CD4-positive, alpha-beta T cell (primary cell): ENCODE measurements at regions not wholly inside any gene's neighbourhood (a gene's known extent, or its start where the extent isn't known, plus 50 kb on each side); places are given as distances from the start of the nearest gene placed in this dataset.

Experiments used
- ATAC-seq: fragments of 200-7000 bp; cut with Tn5 transposase; one replicate; pipeline ENCODE4 v1.10.0; 2022; ENCODE audit warnings: mild to moderate bottlenecking; ENCODE audit not compliant: poor library complexity
- CTCF ChIA-PET: fragments of 350-600 bp; sonication (Branson Sonifier 250); formaldehyde crosslinking; loops from one replicate; lab custom pipeline; 2021; ENCODE audit warnings: antibody characterized with exemption, inconsistent platforms; lab: Charles Lee
- POLR2A ChIA-PET: fragments of 350-600 bp; sonication (Branson Sonifier 250); formaldehyde crosslinking; loops from one replicate; lab custom pipeline; 2021; ENCODE audit warnings: antibody characterized with exemption, inconsistent platforms; lab: Charles Lee
- DNase-seq, 14 experiments: peaks; one replicate each; pipeline ENCODE4 v3.0.0-alpha.2; 2013 to 2020; ENCODE audit warnings: mixed read lengths in 2 of 14
- H3K27ac ChIP-seq, 2 donors: one replicate each; pipeline versions ENCODE4 v1.5.1 to v1.7.0; 2013; ENCODE audit warnings: low read length in 2 of 2, low read depth in 1 of 2, mild to moderate bottlenecking in 1 of 2
- H3K27me3 ChIP-seq, 2 experiments: 1 replicate in 1 of 2; 2 replicates in 1 of 2; pipeline versions ENCODE4 v1.6.1 to v1.7.0; 2013; ENCODE audit warnings: low read length in 2 of 2, control low read depth in 1 of 2, mild to moderate bottlenecking in 1 of 2, moderate library complexity in 1 of 2; ENCODE audit not compliant: insufficient read depth in 2 of 2, control insufficient read depth in 1 of 2
- H3K36me3 ChIP-seq: one replicate; pipeline ENCODE4 v1.6.1; 2013; ENCODE audit warnings: low read length, control low read depth; ENCODE audit not compliant: insufficient read depth
- H3K4me1 ChIP-seq: one replicate; pipeline ENCODE4 v1.6.1; 2013; ENCODE audit warnings: low read length, control low read depth; ENCODE audit not compliant: insufficient read depth
- H3K4me3 ChIP-seq: one replicate; pipeline ENCODE4 v1.5.1; 2013; ENCODE audit warnings: mild to moderate bottlenecking, low read length, moderate library complexity
- H3K9me3 ChIP-seq, 2 experiments: 1 replicate in 1 of 2; 2 replicates in 1 of 2; pipeline versions ENCODE4 v1.6.1 to v1.7.0; 2013; ENCODE audit warnings: low read length in 2 of 2, mild to moderate bottlenecking in 2 of 2, control low read depth in 1 of 2, moderate library complexity in 1 of 2; ENCODE audit not compliant: control insufficient read depth in 1 of 2, insufficient read depth in 1 of 2
- H3K27ac Mint-ChIP-seq: one replicate; pipeline ENCODE4 v1.8.0; 2020; ENCODE audit warnings: mixed read lengths
- H3K27me3 Mint-ChIP-seq: one replicate; pipeline ENCODE4 v1.8.0; 2021; ENCODE audit warnings: mixed read lengths
- H3K36me3 Mint-ChIP-seq: one replicate; pipeline ENCODE4 v1.8.0; 2021; ENCODE audit warnings: low read depth, mixed read lengths
- H3K4me1 Mint-ChIP-seq: one replicate; pipeline ENCODE4 v1.8.0; 2021; ENCODE audit warnings: low read depth, mixed read lengths
- H3K4me3 Mint-ChIP-seq: one replicate; pipeline ENCODE4 v1.8.0; 2020; ENCODE audit warnings: mild to moderate bottlenecking, mixed read lengths
- H3K9me3 Mint-ChIP-seq: one replicate; pipeline ENCODE4 v1.8.0; 2020; ENCODE audit warnings: mixed read lengths
- intact Hi-C, 2 experiments: fragments of 100-400 bp; cut with DNase I in 1 of 2; cut with micrococcal nuclease in 1 of 2; formaldehyde crosslinking; loops; one replicate each; pipeline versions ENCODE4 v1.15.1 to v1.9.0; 2023 to 2025; cut with DNase I, micrococcal nuclease
- TF ChIP-seq, protein P1 (sequence below): fragments of 200-600 bp; IDR thresholded peaks from one replicate; pipeline ENCODE4 v1.8.0; 2022; ENCODE audit warnings: antibody characterized with exemption, mild to moderate bottlenecking

DNA sequence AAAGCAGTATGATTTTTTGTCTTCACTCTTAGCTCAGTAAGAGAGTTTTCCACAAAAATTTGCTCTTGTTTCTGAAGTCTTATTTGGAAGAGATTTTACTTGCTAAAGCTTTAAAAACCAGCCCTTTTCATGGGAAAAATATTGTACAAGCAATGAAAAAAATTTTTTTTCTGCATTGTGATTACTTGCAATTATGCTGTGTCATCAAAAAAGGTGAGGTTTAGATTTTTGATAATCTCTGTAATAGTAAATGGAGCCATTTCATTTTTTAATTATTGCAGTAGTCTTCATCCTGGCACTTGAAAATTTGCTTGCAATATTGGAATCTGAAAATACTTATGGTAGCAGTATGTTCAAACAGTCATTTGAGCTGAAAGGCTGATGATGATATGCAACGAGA lies 447.4 kb downstream of the SH2D4B start:
- Histone ChIP-seq H3K9me3 (no peaks in the 10 kb centered on the region), H3K27me3 (no peaks in the 10 kb centered on the region), H3K4me3 (no peak overlapping the region), H3K4me1 (no peaks in the 10 kb centered on the region), H3K27ac (no peak overlapping the region), H3K36me3 (no peaks in the 10 kb centered on the region)
- no peak for DNase-seq
- ChIA-PET CTCF (no interaction called here), POLR2A (no interaction called here)
- TF ChIP-seq, protein P1, sequence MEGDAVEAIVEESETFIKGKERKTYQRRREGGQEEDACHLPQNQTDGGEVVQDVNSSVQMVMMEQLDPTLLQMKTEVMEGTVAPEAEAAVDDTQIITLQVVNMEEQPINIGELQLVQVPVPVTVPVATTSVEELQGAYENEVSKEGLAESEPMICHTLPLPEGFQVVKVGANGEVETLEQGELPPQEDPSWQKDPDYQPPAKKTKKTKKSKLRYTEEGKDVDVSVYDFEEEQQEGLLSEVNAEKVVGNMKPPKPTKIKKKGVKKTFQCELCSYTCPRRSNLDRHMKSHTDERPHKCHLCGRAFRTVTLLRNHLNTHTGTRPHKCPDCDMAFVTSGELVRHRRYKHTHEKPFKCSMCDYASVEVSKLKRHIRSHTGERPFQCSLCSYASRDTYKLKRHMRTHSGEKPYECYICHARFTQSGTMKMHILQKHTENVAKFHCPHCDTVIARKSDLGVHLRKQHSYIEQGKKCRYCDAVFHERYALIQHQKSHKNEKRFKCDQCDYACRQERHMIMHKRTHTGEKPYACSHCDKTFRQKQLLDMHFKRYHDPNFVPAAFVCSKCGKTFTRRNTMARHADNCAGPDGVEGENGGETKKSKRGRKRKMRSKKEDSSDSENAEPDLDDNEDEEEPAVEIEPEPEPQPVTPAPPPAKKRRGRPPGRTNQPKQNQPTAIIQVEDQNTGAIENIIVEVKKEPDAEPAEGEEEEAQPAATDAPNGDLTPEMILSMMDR, result no peak
- intact Hi-C loops, result no loop called here
- Mint-ChIP-seq H3K9me3 (no peaks in the 10 kb centered on the region), H3K27ac (no peak overlapping the region), H3K4me1 (no peaks in the 10 kb centered on the region), H3K36me3 (no peaks in the 10 kb centered on the region), H3K4me3 (no peak overlapping the region), H3K27me3 (no peaks in the 10 kb centered on the region)
- ATAC-seq, result no peak

DNA sequence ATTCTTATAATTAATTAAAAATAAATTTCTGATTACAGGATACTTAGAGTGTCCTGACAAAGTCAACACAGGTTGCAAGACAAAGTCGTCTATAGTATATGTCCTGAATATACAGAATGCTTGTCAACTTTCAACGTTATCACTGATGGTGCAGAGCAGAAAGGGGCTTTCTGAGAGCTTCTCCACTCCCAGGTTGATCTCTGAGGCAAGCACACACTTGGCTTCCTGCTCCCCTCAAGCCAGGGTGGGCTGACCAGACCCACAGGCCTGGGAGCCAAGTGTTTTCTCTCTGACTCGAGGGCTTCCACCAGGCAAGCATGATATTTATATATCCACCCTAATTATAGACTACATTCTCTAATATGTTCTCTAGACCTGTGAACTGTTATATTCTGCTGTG lies 448.9 kb downstream of the SH2D4B start:
- Mint-ChIP-seq H3K36me3 (no peaks in the 10 kb centered on the region), H3K27ac (no peak overlapping the region)

DNA sequence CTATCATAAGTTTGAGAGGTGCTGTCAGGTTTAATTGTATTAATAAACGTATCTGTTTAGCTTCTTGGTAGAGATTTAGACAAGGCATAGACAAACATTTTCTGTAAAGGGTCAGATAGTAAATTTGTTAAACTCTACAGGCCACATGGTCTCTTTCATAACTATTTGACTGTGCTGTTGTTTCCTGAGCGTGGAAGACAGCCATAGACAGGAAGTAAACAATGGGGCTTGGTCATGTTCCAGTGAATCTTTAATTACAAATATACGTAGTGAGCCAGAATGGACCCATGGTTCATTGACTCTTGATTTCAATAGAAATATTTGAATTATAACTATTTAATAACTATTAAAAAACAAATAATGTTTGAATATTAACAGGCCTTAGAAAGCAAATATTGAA lies 451.1 kb downstream of the SH2D4B start:
- Histone ChIP-seq H3K4me1 (no peaks in the 10 kb centered on the region), H3K27ac (no peak overlapping the region), H3K27me3 (no peaks in the 10 kb centered on the region), H3K4me3 (no peak overlapping the region), H3K9me3 (no peaks in the 10 kb centered on the region), H3K36me3 (no peaks in the 10 kb centered on the region)
- Mint-ChIP-seq H3K27ac (no peak overlapping the region), H3K4me3 (no peak overlapping the region), H3K27me3 (no peaks in the 10 kb centered on the region), H3K4me1 (no peaks in the 10 kb centered on the region), H3K36me3 (no peaks in the 10 kb centered on the region), H3K9me3 (no peaks in the 10 kb centered on the region)
- no peak for ATAC-seq
- ChIA-PET POLR2A (no interaction called here), CTCF (no interaction called here)
- intact Hi-C loops, result no loop called here
- DNase-seq, result no peak
- TF ChIP-seq, protein P1, result no peak

More for the DNA sequence above, 448.9 kb downstream of the SH2D4B start:
- Mint-ChIP-seq H3K9me3 (no peaks in the 10 kb centered on the region), H3K4me3 (no peak overlapping the region), H3K4me1 (no peaks in the 10 kb centered on the region), H3K27me3 (no peaks in the 10 kb centered on the region)
- TF ChIP-seq, protein P1, result no peak
- no peak for DNase-seq
- H3K4me3 ChIP-seq, result no peak overlapping the region
- intact Hi-C loops, result no loop called here
- H3K4me1 ChIP-seq, result no peaks in the 10 kb centered on the region
- no peaks in the 10 kb centered on the region for H3K9me3 ChIP-seq
- no peaks in the 10 kb centered on the region for H3K36me3 ChIP-seq
- POLR2A ChIA-PET, result no interaction called here
- H3K27me3 ChIP-seq, result no peaks in the 10 kb centered on the region
- H3K27ac ChIP-seq, result no peak overlapping the region
- CTCF ChIA-PET, result no interaction called here
- no peak for ATAC-seq
